NCI-H146 treated with DMSO at 0.1 percent for 48 hours (cell line): ENCODE measurements at regions not wholly inside any gene's neighbourhood (a gene's known extent, or its start where the extent isn't known, plus 50 kb on each side); places are given as distances from the start of the nearest gene placed in this dataset.
A peak's percentile ranks its signal among the peaks of the same experiment; 100 is the strongest.

ENCODE experiments used
- DNase-seq: peaks from one replicate; lab custom pipeline; 2025; ENCODE audit not compliant: unreplicated experiment; lab: John Stamatoyannopoulos, UW

- no peak for DNase-seq
Measured at GRCh38 chr9:115250621-115251032, 132.7 kb upstream of the TNC start.

GRCh38 chr9:115254287-115255180, 136.6 kb upstream of the TNC start:
- DNase-seq, result no peak

GRCh38 chr9:115261656-115262081, 143.7 kb upstream of the TNC start:
- no peak for DNase-seq

- peak; percentile 6 for DNase-seq
Measured at GRCh38 chr9:115262477-115262876, 144.5 kb upstream of the TNC start.

- DNase-seq, result no peak
Measured at GRCh38 chr9:115262952-115263351, 145.0 kb upstream of the TNC start.

GRCh38 chr9:115263371-115264075, 145.6 kb upstream of the TNC start:
- no peak for DNase-seq

- no peak for DNase-seq
Measured at GRCh38 chr9:115264313-115264712, 146.4 kb upstream of the TNC start.

GRCh38 chr9:115267790-115268189, 149.8 kb upstream of the TNC start:
- DNase-seq, result no peak

- DNase-seq, result no peak
Measured at GRCh38 chr9:115275753-115276152, 157.8 kb upstream of the TNC start.

GRCh38 chr9:115276621-115277020, 158.7 kb upstream of the TNC start:
- DNase-seq, result no peak

GRCh38 chr9:115277301-115277700, 159.3 kb upstream of the TNC start:
- DNase-seq, result no peak

- no peak for DNase-seq
Measured at GRCh38 chr9:115278326-115279035, 160.5 kb upstream of the TNC start.

GRCh38 chr9:115283395-115283794, 165.4 kb upstream of the TNC start:
- DNase-seq, result no peak

GRCh38 chr9:115285836-115286235, 167.9 kb upstream of the TNC start:
- no peak for DNase-seq

- DNase-seq, result no peak
Measured at GRCh38 chr9:115286411-115286810, 168.5 kb upstream of the TNC start.

GRCh38 chr9:115289757-115290208, 171.8 kb upstream of the TNC start:
- no peak for DNase-seq

GRCh38 chr9:115291841-115292240, 173.9 kb upstream of the TNC start:
- no peak for DNase-seq

- DNase-seq, result no peak
Measured at GRCh38 chr9:115292584-115293279, 174.8 kb upstream of the TNC start.

GRCh38 chr9:115295734-115296133, 177.8 kb upstream of the TNC start:
- DNase-seq, result no peak

GRCh38 chr9:115296831-115297565, 179.0 kb upstream of the TNC start:
- no peak for DNase-seq
